ENCODE measurements at regions not wholly inside any gene's neighbourhood (a gene's known extent, or its start where the extent isn't known, plus 50 kb on each side); places are given as distances from the start of the nearest gene placed in this dataset.
"Not testable (repeated sequence)": the region's sequence is repeated elsewhere in the genome, so short reads cannot be mapped to it uniquely, and the experiment has no call there.

GRCh38 chr16:13336907-13337881, 435.8 kb downstream of the SHISA9 start:
- DNase-seq (ENCODE audit: low read depth in 4 of 4, low spot score in 3 of 4), result not testable (repeated sequence)

DNA sequence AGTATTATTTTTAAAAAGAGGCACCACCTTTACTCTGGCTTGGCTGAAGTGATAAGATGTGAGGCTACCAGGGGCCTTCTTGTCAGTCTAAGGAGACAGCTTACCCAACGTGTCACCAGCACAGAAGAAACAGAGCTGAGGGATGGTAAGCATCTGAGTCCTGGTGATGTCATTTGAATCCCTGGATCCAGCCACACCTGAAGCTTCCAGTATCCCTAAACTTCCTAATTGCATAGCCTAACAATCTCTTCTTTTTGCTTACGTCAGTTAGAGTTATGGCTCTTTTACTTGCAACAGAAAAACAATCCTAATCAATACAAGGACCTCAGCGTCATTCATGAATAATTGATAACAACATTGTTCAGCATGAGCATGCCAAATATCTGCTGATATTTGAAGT, 436.6 kb downstream of the SHISA9 start:
- no peak for DNase-seq (ENCODE audit: low read depth in 4 of 4, low spot score in 3 of 4)

- DNase-seq (ENCODE audit: low read depth in 4 of 4, low spot score in 3 of 4), result no peak
Observed at GRCh38 chr16:13342675-13343074, 441.3 kb downstream of the SHISA9 start.

- no peak for DNase-seq (ENCODE audit: low read depth in 4 of 4, low spot score in 3 of 4)
Observed at GRCh38 chr16:13344001-13344400, 442.6 kb downstream of the SHISA9 start.

DNA sequence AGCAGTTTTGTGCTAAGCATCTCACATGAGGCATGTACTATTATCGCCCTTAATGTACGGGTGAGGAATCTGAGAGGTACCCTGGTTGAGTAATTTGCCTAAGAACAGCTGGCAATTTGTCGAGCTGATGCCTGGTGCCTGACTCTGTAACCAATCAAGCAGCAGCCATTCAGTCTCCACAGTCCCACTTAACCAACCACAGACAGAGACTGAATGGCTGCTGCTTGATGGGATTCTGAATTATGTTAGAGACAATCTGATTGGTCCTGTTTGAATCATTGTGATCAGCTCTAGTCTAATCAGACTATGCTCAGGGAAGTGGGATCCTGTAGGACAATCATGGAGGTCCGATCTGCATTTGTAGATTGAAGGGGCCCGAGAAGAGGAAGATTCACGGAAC, 447.0 kb downstream of the SHISA9 start:
- no peak for DNase-seq (ENCODE audit: low read depth in 4 of 4, low spot score in 3 of 4)

- no peak for DNase-seq (ENCODE audit: low read depth in 4 of 4, low spot score in 3 of 4)
Observed at GRCh38 chr16:13350000-13350399, 448.6 kb downstream of the SHISA9 start.

DNA sequence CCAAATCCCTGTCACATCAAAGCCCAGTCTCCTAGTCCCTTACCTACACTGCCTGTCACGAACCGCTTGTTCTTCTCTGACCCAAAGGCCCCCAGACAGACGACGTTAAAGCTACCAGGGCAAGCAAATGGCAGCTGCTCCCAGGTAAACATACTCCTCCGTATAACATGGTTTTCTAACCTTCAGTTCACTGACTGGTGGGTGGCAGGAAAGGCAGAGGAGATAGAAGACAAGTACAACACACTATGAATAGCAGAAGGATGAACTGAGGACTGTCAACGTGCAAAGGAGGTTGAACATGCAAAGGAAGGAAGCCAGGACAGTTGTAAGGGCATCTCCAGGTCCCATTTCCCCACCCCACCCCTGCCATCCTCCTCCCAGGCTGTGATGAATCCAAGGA, 449.8 kb downstream of the SHISA9 start:
- no peak for DNase-seq (ENCODE audit: low read depth in 4 of 4, low spot score in 3 of 4)

DNA sequence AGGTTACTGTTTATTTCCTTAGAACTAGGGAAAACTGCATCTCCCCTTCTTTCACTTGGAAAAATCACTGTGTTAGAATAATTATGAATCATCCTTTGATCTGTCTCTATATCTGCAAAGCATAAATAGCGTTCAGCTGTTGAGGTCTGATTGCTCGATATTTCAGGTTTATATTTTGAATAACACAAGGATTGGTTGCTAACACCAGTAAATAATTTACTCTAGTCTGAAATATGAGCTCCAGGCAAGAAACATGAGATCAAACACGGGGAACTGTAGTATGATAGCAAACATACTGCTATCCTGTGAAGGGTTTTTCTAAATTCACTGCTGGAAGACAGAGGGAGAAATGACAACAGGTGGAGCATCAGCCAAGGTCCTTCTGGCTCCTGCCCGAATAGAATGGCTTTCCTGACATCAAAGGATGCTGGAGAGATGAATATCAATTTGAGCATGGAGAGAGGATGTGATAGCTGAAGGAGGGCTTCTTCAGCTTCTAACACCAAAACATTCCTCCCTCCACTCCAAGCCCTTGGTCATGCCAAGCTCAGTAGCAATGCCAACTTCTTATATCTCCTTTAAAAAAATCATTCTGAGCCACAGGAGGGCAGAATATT, 450.3 kb downstream of the SHISA9 start:
- DNase-seq (ENCODE audit: low read depth in 4 of 4, low spot score in 3 of 4), result peak in 1 of 4 donors; percentile 24

DNA sequence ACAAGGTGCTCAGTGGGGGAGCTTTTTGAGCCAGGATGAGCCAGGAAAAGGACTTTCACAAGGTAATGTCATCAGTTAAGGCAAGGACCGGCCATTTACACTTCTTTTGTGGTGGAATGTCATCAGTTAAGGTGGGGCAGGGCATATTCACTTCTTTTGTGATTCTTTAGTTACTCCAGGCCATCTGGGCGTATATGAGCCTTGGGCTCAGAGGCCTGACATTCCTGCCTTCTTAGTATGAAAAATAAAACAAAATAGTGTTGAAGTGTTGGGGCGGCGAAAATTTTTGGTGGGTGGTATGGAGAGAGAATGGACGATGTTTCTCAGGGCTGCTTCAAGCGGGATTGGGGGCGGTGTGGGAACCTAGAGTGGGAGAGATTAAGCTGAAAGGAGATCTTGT, 451.4 kb downstream of the SHISA9 start:
- not testable (repeated sequence) for DNase-seq (ENCODE audit: low read depth in 4 of 4, low spot score in 3 of 4)

GRCh38 chr16:13357842-13358241, 456.4 kb downstream of the SHISA9 start:
- not testable (repeated sequence) for DNase-seq (ENCODE audit: low read depth in 4 of 4, low spot score in 3 of 4)

DNA sequence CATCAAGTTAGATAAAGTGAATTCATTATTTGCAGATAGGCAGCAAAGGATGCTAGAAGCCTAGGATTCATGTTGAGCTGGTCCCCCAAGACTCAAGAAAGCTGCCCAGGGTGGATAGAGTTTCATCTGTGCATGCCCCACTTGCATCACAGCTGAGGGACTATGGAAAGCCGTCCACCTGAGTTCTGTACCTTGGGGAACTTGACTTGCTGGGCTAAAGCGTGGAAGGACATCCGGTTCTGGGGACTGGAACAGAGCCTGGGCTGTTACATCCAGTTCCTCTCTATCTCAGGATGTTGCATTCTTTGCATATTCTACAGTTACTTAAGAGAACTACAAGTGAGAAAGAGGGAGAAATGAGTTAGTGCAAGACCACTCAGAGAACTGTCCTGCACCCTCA, 458.4 kb downstream of the SHISA9 start:
- DNase-seq (ENCODE audit: low read depth in 4 of 4, low spot score in 3 of 4), result no peak

DNA sequence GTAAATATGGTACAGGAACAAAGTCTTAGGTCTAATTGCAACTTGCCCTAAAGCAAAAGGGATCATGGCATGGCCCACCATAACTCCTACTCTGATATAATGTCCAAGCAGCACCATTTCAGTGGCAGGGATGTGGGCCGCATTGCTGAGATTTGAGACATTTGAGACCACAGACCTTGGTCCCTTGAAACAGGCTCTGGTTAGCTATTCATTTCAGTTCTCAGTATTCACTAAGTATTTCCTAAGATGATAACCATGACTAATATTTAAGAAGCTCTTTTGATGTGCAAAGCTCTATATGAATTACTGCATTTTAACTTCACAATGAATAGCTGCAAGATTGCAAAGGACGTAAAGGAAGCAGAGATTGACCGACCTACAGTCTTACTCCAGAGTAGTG, 471.0 kb downstream of the SHISA9 start:
- DNase-seq (ENCODE audit: low read depth in 4 of 4, low spot score in 3 of 4), result no peak

DNA sequence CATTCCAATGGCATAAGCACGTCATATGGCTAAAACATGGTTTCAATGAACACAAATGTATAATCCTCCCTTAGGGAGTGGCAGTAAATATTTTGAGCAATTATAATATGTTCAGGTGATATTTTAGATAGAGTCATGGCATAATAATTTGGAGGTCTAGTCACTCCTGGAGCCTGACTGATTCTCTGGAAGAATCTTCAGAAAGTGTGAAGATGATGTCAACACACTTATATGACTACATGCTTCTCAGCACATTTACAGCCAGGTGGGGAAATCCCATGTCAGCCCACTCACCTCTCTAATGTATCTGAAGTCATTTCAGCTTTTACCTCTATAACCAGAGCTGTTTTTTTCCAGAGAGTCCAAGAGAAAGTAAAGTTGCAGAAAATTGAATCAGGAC, 474.8 kb downstream of the SHISA9 start:
- no peak for DNase-seq (ENCODE audit: low read depth in 4 of 4, low spot score in 3 of 4)

GRCh38 chr16:13377143-13377542, 475.7 kb downstream of the SHISA9 start:
- DNase-seq (ENCODE audit: low read depth in 4 of 4, low spot score in 3 of 4), result no peak

DNA sequence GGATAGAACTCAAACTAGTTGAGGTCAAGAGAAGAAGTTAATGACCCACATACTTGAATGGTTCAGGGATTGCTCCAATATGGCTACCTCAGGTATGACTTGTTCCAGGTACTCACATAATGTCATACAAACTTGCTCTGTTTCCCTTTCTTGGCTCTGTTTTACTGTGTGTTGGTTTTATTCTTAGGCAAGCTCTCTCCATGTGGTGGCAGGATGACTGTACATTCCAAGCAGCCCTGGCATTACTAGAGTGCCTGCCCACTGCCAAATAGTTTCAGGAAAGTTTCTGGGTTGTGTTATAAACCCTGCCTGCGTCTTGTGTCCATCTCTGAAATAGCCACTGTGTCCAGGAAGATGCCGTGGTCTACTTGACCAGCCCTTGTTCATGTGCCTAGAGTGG, 476.8 kb downstream of the SHISA9 start:
- no peak for DNase-seq (ENCODE audit: low read depth in 4 of 4, low spot score in 3 of 4)

GRCh38 chr16:13379266-13379665, 477.9 kb downstream of the SHISA9 start:
- no peak for DNase-seq (ENCODE audit: low read depth in 4 of 4, low spot score in 3 of 4)

DNA sequence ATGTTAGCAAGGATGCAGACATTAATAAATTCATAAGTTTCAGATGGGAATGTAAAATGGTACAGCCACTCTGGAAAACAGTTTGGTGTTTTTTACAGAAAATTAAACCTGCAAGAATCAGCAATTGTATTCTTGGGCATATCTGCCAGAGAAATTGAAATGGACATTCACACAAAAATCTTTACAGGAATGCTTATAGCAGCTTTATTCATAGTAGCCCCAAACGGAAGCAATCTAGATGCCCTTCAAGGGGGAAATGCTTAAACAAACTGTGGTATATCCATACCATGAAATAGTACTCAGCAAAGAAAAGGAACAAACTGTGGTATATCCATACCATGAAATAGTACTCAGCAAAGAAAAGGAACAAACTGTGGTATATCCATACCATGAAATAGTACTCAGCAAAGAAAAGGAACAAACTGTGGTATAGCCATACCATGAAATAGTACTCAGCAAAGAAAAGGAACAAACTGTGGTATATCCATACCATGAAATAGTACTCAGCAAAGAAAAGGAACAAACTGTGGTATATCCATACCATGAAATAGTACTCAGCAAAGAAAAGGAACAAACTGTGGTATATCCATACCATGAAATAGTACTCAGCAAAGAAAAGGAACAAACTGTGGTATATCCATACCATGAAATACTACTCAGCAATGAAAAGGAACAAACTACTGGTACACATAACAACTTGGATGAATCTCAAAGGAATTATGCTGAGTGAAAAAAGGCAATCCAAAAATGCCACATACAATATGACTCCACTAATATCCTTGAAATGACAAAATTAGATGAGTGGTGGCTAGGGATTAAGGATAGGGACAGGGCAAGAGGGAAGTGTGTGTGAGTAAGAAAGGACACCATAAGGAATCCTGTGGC, 484.0 kb downstream of the SHISA9 start:
- not testable (repeated sequence) for DNase-seq (ENCODE audit: low read depth in 4 of 4, low spot score in 3 of 4)

DNA sequence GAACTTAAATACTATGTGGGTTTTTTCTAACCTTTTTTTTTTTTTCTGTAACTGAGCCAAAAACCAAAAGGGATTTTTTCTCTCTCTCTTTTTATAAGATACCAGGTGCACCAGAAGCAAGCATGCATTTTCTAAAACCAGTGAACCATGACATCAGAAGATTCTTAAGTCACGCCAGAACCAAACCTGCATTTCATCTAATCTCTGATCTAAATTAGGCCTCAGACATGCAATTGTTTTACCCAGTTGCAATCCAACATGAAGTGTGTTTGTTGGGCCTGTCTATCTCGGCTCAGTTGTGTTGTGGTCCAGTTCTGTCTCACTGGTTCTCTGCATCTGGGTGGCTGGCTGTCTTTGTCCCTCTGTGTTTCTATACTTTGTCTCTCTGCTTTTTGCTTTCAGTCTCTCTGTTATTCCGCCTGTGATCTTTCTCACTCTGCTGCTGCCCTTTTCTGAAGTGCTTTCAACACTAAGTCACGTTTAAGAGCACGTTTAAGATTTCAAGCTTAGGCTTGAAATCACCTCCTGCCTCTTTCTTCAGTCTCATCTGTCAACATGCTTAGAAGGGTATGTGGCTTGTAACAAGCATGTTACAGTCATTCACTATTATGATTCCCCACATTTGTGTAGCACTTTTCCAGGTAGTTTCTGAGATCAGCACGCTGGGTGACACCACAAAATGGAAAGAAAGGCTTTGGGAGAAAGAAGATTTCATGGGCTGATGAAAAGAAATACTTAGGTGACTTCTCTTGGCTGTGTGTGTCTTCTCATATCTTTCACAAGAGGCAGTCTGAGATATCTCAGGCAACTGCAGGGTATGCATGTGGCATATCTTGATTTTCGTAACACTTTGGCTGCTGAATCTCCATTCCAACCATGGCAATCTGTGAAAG, 488.9 kb downstream of the SHISA9 start:
- DNase-seq (ENCODE audit: low read depth in 4 of 4, low spot score in 3 of 4), result no peak

- DNase-seq (ENCODE audit: low read depth in 4 of 4, low spot score in 3 of 4), result no peak
Observed at GRCh38 chr16:13390986-13391305, 489.5 kb downstream of the SHISA9 start.

- DNase-seq (ENCODE audit: low read depth in 4 of 4, low spot score in 3 of 4), result no peak
Observed at GRCh38 chr16:13391337-13391736, 489.9 kb downstream of the SHISA9 start.
